DND-41 (cell line): ENCODE measurements at regions not wholly inside any gene's neighbourhood (a gene's known extent, or its start where the extent isn't known, plus 50 kb on each side); places are given as distances from the start of the nearest gene placed in this dataset.

ENCODE experiments used
- ATAC-seq: fragments of 200-7000 bp; cut with Tn5 transposase; 3 replicates; pipeline ENCODE4 v1.9.1; 2021; ENCODE audit warnings: low read depth; ENCODE audit not compliant: insufficient read depth
- DNase-seq: peaks from one replicate; pipeline ENCODE4 v3.0.0-alpha.2; 2020
- H2AFZ ChIP-seq: 2 replicates; pipeline ENCODE4 v1.6.0; 2012; ENCODE audit warnings: low read depth, low read length
- H3K27ac ChIP-seq: 2 replicates; pipeline ENCODE4 v1.5.1; 2012; ENCODE audit warnings: low read length, inconsistent platforms
- H3K27me3 ChIP-seq: fragments of 200-600 bp; sonication (generic); 2 replicates; pipeline ENCODE4 v1.6.0; 2012; ENCODE audit warnings: low read length, mild to moderate bottlenecking, inconsistent platforms; ENCODE audit not compliant: insufficient read depth, poor library complexity
- H3K36me3 ChIP-seq: 2 replicates; pipeline ENCODE4 v1.5.1; 2012; ENCODE audit warnings: low read length, inconsistent platforms; ENCODE audit not compliant: insufficient read depth
- H3K4me1 ChIP-seq: 2 replicates; pipeline ENCODE4 v1.5.1; 2012; ENCODE audit warnings: mild to moderate bottlenecking, low read length; ENCODE audit not compliant: insufficient read depth
- H3K4me2 ChIP-seq: 2 replicates; pipeline ENCODE4 v1.6.0; 2012; ENCODE audit warnings: mild to moderate bottlenecking, moderate library complexity, low read length, inconsistent platforms; ENCODE audit not compliant: insufficient read depth
- H3K4me3 ChIP-seq, 2 experiments: fragments of 200-600 bp in 1 of 2; shearing (Covaris generic) in 1 of 2; 2 replicates each; pipeline ENCODE4 v1.5.1; 2012 to 2016; ENCODE audit warnings: inconsistent platforms in 2 of 2, low read length in 2 of 2, mild to moderate bottlenecking in 2 of 2, low read depth in 1 of 2, moderate library complexity in 1 of 2
- H3K79me2 ChIP-seq: 2 replicates; pipeline ENCODE4 v1.6.0; 2012; ENCODE audit warnings: low read length, inconsistent platforms; ENCODE audit not compliant: insufficient read depth
- H3K9ac ChIP-seq: 2 replicates; pipeline ENCODE4 v1.6.0; 2012; ENCODE audit warnings: low read depth, mild to moderate bottlenecking, inconsistent platforms, low read length, moderate library complexity
- H3K9me3 ChIP-seq: 2 replicates; pipeline ENCODE4 v1.5.1; 2012; ENCODE audit warnings: low read length, moderate library complexity, mild to moderate bottlenecking, inconsistent platforms; ENCODE audit not compliant: insufficient read depth, severe bottlenecking
- H4K20me1 ChIP-seq: 2 replicates; pipeline ENCODE4 v1.6.0; 2012; ENCODE audit warnings: low read length; ENCODE audit not compliant: insufficient read depth
- CTCF ChIP-seq: IDR thresholded peaks from 2 replicates; pipeline ENCODE4 v1.5.1; 2012; ENCODE audit warnings: borderline replicate concordance, low read length, moderate library complexity, mild to moderate bottlenecking; ENCODE audit not compliant: poor library complexity, severe bottlenecking; ENCODE audit errors: extremely low read depth
- EZH2 ChIP-seq: IDR thresholded peaks from 3 replicates; pipeline ENCODE4 v1.6.1; 2012; ENCODE audit warnings: borderline replicate concordance, low read depth, mild to moderate bottlenecking, moderate library complexity, low read length, inconsistent platforms; ENCODE audit not compliant: severe bottlenecking

- no peak for ATAC-seq
- Histone ChIP-seq H2AFZ (no peak overlapping the region), H3K4me1 (no peaks in the 10 kb centered on the region), H3K27ac (no peak overlapping the region), H3K79me2 (no peaks in the 10 kb centered on the region), H3K9me3 (no peaks in the 10 kb centered on the region), H3K4me3 (no peak overlapping the region), H4K20me1 (no peaks in the 10 kb centered on the region), H3K36me3 (no peaks in the 10 kb centered on the region), H3K27me3 (peaks cover 33% of the 10 kb centered on the region), H3K9ac (no peak overlapping the region), H3K4me2 (no peak overlapping the region)
- TF ChIP-seq EZH2 (no peak), CTCF (no peak)
- no peak for DNase-seq
These were observed 184.0 kb upstream of the PARP11 start for GRCh38 chr12:4056910-4057845.

GRCh38 chr12:4054630-4055029 lies 181.4 kb upstream of the PARP11 start:
- H3K4me2 ChIP-seq, result no peak overlapping the region
- TF ChIP-seq EZH2, result no peak
- ATAC-seq, result no peak
- peaks cover 28% of the 10 kb centered on the region for H3K27me3 ChIP-seq
- no peak for DNase-seq
- H4K20me1 ChIP-seq, result no peaks in the 10 kb centered on the region
- H3K79me2 ChIP-seq, result no peaks in the 10 kb centered on the region
- H3K9me3 ChIP-seq, result no peaks in the 10 kb centered on the region
- H3K4me3 ChIP-seq, result no peak overlapping the region
- no peak overlapping the region for H3K9ac ChIP-seq
- H3K36me3 ChIP-seq, result no peaks in the 10 kb centered on the region
- H2AFZ ChIP-seq, result no peak overlapping the region
- H3K27ac ChIP-seq, result no peak overlapping the region
- H3K4me1 ChIP-seq, result no peaks in the 10 kb centered on the region

- no peak for TF ChIP-seq CTCF
- Histone ChIP-seq H3K27me3 (peaks cover 25% of the 10 kb centered on the region), H3K79me2 (no peaks in the 10 kb centered on the region), H3K27ac (no peak overlapping the region), H4K20me1 (no peaks in the 10 kb centered on the region), H3K4me2 (no peak overlapping the region), H3K9ac (no peak overlapping the region), H3K4me3 (no peak overlapping the region), H3K36me3 (no peaks in the 10 kb centered on the region), H2AFZ (no peak overlapping the region), H3K4me1 (no peaks in the 10 kb centered on the region), H3K9me3 (no peaks in the 10 kb centered on the region)
- ATAC-seq (no peak), DNase-seq (no peak)
These were observed 179.5 kb upstream of the PARP11 start for GRCh38 chr12:4052691-4053090.

GRCh38 chr12:4051596-4051995 lies 178.4 kb upstream of the PARP11 start:
- no peak for DNase-seq
- H3K79me2 ChIP-seq, result no peaks in the 10 kb centered on the region
- peaks cover 30% of the 10 kb centered on the region for H3K27me3 ChIP-seq
- H3K36me3 ChIP-seq, result no peaks in the 10 kb centered on the region
- no peak for ATAC-seq
- no peak overlapping the region for H3K4me2 ChIP-seq
- H3K9ac ChIP-seq, result no peak overlapping the region
- H3K4me1 ChIP-seq, result no peaks in the 10 kb centered on the region
- H3K4me3 ChIP-seq, result no peak overlapping the region
- H4K20me1 ChIP-seq, result no peaks in the 10 kb centered on the region
- no peak overlapping the region for H2AFZ ChIP-seq
- H3K9me3 ChIP-seq, result no peaks in the 10 kb centered on the region
- TF ChIP-seq EZH2 (no peak), CTCF (no peak)
- no peak overlapping the region for H3K27ac ChIP-seq
